Suprapubic skin (tissue), 3 donors: ENCODE measurements at regions not wholly inside any gene's neighbourhood (a gene's known extent, or its start where the extent isn't known, plus 50 kb on each side); places are given as distances from the start of the nearest gene placed in this dataset.

Experiments used
- POLR2A ChIP-seq, 2 donors: fragments of 450-650 bp; IDR thresholded peaks; one replicate each; pipeline ENCODE4 v1.6.1; 2017; ENCODE audit warnings: antibody characterized with exemption in 2 of 2, mild to moderate bottlenecking in 2 of 2, moderate library complexity in 2 of 2
- TF ChIP-seq, protein P1 (sequence below), 2 donors: fragments of 200-600 bp in 1 of 2; fragments of 450-650 bp in 1 of 2; sonication (generic) in 1 of 2; IDR thresholded peaks; one replicate each; pipeline ENCODE4 v1.5.1; 2016 to 2019; ENCODE audit warnings: antibody characterized with exemption in 2 of 2, mild to moderate bottlenecking in 1 of 2, moderate library complexity in 1 of 2

DNA sequence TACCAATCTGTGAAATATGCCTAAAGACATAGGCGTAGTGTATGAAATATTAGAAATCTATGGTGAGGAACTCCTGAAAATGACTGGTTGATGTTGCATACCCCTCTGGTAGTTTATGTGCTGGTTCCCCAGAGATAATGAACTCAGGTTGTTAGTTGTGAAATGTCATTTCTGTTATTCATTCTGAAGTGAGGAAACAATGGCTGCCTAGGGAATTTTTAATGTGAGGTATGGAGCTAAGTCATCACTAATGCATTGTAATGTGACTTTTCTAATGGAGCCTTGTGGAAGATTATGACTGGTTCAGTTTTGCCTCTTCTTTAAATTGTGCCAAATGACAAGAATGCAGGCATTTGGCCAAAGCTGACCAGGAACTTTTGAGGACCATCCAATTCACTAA is 61.6 kb upstream of the RAB27B start:
- TF ChIP-seq, protein P1, sequence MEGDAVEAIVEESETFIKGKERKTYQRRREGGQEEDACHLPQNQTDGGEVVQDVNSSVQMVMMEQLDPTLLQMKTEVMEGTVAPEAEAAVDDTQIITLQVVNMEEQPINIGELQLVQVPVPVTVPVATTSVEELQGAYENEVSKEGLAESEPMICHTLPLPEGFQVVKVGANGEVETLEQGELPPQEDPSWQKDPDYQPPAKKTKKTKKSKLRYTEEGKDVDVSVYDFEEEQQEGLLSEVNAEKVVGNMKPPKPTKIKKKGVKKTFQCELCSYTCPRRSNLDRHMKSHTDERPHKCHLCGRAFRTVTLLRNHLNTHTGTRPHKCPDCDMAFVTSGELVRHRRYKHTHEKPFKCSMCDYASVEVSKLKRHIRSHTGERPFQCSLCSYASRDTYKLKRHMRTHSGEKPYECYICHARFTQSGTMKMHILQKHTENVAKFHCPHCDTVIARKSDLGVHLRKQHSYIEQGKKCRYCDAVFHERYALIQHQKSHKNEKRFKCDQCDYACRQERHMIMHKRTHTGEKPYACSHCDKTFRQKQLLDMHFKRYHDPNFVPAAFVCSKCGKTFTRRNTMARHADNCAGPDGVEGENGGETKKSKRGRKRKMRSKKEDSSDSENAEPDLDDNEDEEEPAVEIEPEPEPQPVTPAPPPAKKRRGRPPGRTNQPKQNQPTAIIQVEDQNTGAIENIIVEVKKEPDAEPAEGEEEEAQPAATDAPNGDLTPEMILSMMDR (IDR thresholded peaks at IDR 0.05): no peak
- TF ChIP-seq POLR2A (IDR thresholded peaks at IDR 0.05): no peak
